ENCODE measurements at regions not wholly inside any gene's neighbourhood (a gene's known extent, or its start where the extent isn't known, plus 50 kb on each side); places are given as distances from the start of the nearest gene placed in this dataset.
"Not testable (repeated sequence)": the region's sequence is repeated elsewhere in the genome, so short reads cannot be mapped to it uniquely, and the experiment has no call there.

- DNase-seq, result no peak
Observed at GRCh38 chr18:33853187-33853586, 275.2 kb downstream of the ASXL3 start.

DNA sequence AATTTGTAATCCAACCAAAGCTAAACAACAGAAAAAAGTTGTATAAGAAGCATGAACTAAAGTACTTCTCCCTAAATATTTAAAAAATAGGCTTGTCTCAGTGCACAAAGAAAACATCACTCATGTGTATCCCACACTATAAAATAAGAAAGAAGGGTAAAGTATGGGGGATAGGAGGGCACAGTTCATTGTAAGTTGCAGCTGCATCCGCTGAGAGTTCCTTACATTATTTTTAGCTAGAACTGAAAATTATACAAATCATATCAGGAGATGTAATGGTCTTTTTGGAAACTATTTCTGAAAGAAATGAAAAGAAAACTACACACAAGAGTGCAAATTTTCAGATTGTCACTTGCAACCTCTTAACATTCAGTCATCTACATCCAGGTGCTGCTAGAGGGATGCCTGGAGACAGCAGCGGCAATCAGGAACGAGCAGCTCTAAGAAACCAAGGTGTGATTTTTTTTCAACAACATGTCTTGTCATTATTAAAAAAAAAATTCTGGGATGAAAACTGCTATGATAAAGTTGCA, 273.6 kb downstream of the ASXL3 start:
- DNase-seq, result no peak

GRCh38 chr18:33849731-33850130, 271.7 kb downstream of the ASXL3 start:
- DNase-seq, result no peak

DNA sequence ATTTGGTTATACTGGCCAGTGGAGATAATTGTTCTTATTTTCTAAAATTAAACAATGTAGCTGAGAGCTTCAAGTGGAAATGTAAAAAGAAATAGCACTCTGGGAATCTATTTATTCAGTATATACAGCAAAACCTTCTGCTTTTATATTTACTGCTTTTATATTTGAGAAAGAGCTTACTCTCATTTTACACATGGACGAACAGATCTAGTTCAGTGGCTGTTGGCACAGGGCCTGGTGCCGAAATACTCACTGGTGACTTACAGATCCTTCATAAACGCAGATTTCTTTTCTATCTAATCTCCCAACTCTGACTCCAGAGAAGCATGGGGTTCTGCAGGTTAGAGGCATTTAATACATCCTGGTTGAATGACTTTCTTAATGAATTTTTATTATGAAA, 266.2 kb downstream of the ASXL3 start:
- no peak for DNase-seq

DNA sequence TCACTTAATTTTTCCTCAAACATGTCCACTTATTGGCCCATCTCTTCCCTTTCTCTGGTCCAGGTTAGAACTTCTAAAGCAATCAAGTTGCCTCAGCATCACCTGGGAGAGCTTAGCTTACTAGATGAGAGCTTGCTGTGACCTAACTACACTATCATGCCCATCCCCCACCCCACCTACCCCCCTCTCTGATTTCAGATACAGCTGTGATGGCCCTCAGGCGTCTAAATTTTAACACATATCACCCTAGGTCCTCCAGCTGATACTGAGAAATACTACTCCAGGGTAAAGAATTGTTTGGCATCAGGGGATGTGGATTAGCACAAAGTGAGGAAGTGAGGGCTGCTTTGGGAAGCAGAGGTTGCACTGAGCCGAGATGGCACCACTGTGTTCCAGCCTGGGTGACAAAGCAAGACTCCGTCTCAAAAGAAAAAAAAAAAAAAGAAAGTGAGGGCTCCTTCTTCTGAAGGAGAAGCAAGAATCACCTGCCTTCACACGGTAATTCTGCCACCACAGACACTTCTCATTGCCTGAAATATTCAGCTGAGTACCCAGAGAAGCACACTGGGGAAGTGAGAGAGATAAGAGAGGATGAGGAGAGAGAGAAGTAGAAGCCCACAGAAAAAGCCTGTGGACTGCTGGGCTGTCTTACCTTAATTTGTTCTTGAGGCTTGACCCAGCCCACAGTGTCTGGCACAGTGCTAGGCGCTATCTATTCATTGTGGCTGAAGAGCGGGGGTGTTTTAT, 263.4 kb downstream of the ASXL3 start:
- DNase-seq, result no peak

GRCh38 chr18:33840212-33840593, 262.2 kb downstream of the ASXL3 start:
- no peak for DNase-seq

- no peak for DNase-seq
Observed at GRCh38 chr18:33839452-33840211, 261.6 kb downstream of the ASXL3 start.

GRCh38 chr18:33838054-33838453, 260.0 kb downstream of the ASXL3 start:
- DNase-seq, result no peak

DNA sequence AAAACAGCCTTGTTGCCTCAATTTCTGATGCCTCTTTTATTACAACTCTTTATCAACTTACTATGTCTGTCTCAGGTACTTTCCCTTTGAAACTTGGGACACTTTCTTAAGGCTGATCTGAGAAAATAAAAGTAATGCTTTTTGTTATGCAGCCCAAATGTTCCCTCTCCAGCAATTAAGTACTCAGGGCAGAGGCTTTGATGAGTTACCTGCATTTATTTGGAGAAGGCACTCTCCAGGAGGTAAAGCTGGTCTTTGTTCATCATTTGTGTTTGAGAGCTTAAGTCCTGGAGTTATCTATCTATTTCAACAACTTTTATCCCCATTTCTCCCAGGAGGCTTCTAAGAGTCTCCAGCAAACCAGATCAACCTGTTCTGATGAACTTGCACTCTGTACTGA, 259.2 kb downstream of the ASXL3 start:
- no peak for DNase-seq

DNA sequence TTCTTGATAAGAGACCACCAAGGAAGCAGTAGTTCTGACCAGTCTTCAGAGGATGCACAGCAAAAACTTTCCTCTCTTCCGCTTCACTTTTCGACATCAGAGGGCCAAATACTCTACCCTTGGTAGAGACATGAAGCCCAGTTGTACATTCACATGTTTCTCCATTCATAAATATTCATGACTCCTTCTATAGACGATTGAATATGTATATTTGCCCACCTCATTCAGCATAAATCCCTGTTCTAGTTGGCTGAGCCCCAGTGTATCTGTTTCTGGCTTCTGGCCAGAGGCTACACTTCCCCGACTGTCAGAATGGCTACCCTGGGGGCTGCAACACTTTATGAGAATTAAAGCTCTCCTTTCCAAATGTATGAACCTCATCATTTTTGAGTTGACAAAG, 258.5 kb downstream of the ASXL3 start:
- DNase-seq, result no peak

DNA sequence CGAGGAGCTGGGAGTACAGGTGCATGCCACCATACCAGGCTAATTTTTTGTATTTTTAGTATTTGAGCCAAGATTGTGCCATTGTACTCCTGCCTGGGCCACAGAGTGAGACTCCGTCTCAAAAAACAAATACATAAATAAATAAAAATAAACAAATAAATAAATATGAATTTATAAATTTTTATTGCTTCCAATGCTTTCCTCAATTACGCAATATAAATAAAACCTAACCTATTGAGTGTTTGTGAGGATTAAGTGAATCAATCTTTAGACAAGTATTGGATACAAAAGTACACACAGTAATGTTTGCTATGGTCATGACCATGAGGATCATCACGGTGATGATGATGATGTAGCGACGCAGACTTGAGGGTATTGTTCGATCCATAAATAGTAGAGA, 257.4 kb downstream of the ASXL3 start:
- DNase-seq, result no peak

DNA sequence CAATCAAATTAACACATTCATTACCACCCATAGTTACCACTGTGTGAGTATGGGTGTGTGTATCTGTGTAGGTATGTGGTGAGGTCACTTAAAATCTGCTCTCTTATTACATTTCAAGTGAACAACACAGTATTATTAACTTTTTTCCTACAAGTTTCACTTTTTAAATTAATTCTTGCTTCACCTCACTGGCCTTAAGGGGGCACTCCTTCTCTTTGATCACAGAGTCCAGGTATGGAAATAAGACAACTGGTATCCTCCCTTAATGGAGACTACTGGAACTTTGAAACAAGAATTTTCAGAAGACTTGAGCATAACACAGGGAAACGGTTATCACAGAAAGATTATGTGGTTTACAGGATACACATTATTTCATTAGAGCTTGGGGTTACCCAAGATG, 255.8 kb downstream of the ASXL3 start:
- no peak for DNase-seq

DNA sequence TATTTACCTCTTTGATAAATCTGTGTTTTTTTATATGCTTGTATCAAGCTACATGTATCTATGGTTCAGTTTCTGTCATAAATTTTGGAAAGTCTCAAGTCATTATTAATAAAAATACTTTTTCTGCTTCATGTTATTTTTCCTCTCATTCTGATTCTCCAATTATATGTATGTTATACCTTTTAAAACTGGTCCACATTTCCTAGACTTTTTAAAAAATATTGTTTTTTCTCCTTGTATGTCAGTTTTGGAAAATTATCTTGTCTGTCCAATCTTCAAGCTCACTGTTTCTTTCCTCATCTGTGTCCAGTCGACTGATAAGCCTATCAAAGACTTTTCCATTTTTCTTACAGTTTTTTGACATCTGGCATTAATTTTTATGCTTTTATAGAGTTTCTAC, 253.4 kb downstream of the ASXL3 start:
- no peak for DNase-seq

- DNase-seq, result no peak
Observed at GRCh38 chr18:33830213-33830612, 252.2 kb downstream of the ASXL3 start.

DNA sequence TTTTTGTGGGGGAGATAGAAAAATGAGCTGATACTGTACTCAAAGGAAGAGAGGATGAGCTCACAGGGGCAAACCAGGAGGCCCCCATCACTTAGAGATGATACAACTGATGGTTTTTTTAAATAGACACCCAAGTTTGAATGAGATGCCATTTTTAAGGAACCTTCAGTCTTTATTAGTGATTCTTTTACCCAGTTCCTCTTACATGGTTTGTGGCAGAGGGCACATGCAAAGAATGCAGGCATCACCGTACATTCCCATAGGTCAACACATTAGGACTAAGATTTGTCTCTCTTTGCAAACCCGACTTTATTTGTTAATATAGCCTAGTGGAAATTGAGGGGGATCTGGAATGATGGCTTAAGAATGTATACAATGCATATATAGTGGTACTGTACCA, 250.9 kb downstream of the ASXL3 start:
- no peak for DNase-seq

DNA sequence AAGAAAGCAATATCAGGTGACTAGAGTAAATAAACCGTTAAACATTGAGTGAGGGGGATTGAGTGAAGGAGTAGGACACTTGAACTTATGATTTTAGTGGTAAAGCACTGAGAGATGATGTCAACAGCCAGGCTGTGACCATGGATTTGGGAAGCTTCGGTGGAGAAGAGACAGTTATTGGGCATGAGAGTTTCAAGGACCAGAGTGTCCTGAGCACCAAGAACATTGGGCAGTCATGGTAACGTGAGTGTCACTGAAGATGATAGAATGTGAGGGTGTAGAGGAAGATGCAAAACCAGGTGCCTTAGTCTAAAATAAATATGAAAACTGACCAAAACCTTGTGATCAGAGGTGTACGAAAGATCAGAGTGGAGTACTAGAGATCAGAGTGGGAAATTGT, 248.1 kb downstream of the ASXL3 start:
- DNase-seq, result no peak

GRCh38 chr18:33821503-33821902, 243.5 kb downstream of the ASXL3 start:
- DNase-seq, result no peak

DNA sequence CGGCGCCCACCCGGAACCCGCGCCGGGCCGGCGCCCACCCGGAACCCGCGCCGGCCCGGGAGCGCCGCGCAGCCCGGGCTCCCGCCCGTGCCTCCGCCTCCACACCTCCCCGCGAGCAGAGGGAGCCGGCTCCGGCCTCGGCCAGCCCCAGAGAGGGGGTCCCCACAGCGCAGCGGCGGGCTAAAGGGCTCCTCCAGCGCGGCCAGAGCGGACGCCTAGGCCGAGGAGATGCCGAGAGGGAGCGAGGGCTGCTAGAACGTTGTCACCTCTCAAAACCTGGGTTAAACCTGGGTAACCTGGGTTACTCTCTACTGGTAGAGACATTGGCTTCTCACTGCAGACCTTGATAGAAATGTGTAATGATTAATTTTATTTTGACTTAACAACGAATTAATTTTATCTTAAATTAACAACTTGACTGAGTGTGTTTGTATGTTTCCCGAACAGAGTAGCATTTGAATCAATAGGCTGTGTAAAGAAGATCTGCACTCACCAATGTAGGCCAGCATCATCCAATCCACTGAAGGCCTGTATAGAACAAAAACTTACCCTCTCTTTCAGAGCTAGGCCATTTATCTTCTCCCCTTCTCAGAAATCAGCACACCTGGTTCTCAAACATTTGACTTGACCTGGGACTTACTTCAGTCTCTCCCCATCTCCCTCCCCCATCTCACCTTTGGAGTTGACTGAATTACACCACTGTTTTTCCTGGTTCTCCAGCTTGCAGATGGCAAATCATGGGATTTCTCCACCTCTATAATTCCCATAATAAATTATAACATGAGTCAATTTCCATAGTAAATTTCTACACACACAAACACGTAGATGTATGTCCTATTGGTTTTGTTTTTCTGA, 242.7 kb downstream of the ASXL3 start:
- DNase-seq, result no peak

GRCh38 chr18:33819692-33820343, 241.8 kb downstream of the ASXL3 start:
- not testable (repeated sequence) for DNase-seq

DNA sequence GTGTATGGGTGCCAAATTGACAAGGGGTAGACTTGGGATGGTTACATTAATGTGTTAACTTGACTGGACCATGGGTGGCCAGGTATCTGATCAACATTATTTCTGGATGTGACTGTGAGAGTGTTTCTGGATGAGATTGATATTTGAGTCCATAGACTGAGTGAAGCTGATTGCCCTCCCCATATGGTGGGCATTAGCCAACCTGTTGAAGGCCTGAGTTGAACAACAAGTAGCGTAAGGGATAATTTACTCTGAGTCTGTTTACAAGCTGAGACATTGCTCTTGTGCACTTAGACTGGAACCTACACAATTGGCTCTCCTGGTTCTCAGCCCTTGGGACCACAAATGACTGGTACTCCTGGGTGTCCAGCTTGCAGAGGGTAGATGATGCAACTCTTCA, 240.1 kb downstream of the ASXL3 start:
- DNase-seq, result no peak

- no peak for DNase-seq
Observed at GRCh38 chr18:33817096-33817495, 239.1 kb downstream of the ASXL3 start.

GRCh38 chr18:33814546-33814945, 236.5 kb downstream of the ASXL3 start:
- DNase-seq, result no peak

GRCh38 chr18:33812186-33812585, 234.2 kb downstream of the ASXL3 start:
- DNase-seq, result no peak

Measured in CD4-positive, alpha-beta T cell treated with Interleukin-17A for 4 hours (primary cell).